22Rv1 (cell line): ENCODE measurements at regions not wholly inside any gene's neighbourhood (a gene's known extent, or its start where the extent isn't known, plus 50 kb on each side); places are given as distances from the start of the nearest gene placed in this dataset.
A peak's percentile ranks its signal among the peaks of the same experiment; 100 is the strongest.

ENCODE experiments used
- H3K27ac ChIP-seq: fragments of 450-650 bp; 2 replicates; pipeline ENCODE4 v1.5.1; 2017
- CTCF ChIP-seq: fragments of 450-650 bp; IDR thresholded peaks from 2 replicates; pipeline ENCODE4 v1.5.1; 2017; ENCODE audit warnings: mild to moderate bottlenecking
- ZFX ChIP-seq: fragments of 450-650 bp; IDR thresholded peaks from 2 replicates; pipeline ENCODE4 v1.6.1; 2017; ENCODE audit warnings: antibody characterized with exemption, borderline replicate concordance

GRCh38 chr3:110629917-110630316 lies 441.7 kb upstream of the NECTIN3 start:
- TF ChIP-seq CTCF = no peak
- no peak for TF ChIP-seq ZFX
- H3K27ac ChIP-seq = no peak overlapping the region

- TF ChIP-seq CTCF = no peak
- TF ChIP-seq ZFX = no peak
These were observed 427.4 kb upstream of the NECTIN3 start for GRCh38 chr3:110644203-110644602.

GRCh38 chr3:110646055-110646454 lies 425.6 kb upstream of the NECTIN3 start:
- no peak for TF ChIP-seq CTCF
- no peak overlapping the region for H3K27ac ChIP-seq

More at GRCh38 chr3:110644203-110644602, 427.4 kb upstream of the NECTIN3 start:
- no peak overlapping the region for H3K27ac ChIP-seq

- TF ChIP-seq CTCF (no peak), ZFX (no peak)
- no peak overlapping the region for H3K27ac ChIP-seq
These were observed 425.1 kb upstream of the NECTIN3 start for GRCh38 chr3:110646496-110646895.

GRCh38 chr3:110647586-110647985 lies 424.0 kb upstream of the NECTIN3 start:
- no peak for TF ChIP-seq CTCF
- TF ChIP-seq ZFX = no peak
- no peak overlapping the region for H3K27ac ChIP-seq

- H3K27ac ChIP-seq = no peak overlapping the region
- TF ChIP-seq CTCF = no peak
- TF ChIP-seq ZFX = no peak
These were observed 420.9 kb upstream of the NECTIN3 start for GRCh38 chr3:110650741-110651140.

GRCh38 chr3:110654843-110655502 lies 416.6 kb upstream of the NECTIN3 start:
- peak overlapping the region; percentile 3; the same call in 1 of the 2 replicates for H3K27ac ChIP-seq
- TF ChIP-seq ZFX (no peak), CTCF (no peak)
